ENCODE measurements at regions not wholly inside any gene's neighbourhood (a gene's known extent, or its start where the extent isn't known, plus 50 kb on each side); places are given as distances from the start of the nearest gene placed in this dataset.
"Not testable (repeated sequence)": the region's sequence is repeated elsewhere in the genome, so short reads cannot be mapped to it uniquely, and the experiment has no call there.

DNA sequence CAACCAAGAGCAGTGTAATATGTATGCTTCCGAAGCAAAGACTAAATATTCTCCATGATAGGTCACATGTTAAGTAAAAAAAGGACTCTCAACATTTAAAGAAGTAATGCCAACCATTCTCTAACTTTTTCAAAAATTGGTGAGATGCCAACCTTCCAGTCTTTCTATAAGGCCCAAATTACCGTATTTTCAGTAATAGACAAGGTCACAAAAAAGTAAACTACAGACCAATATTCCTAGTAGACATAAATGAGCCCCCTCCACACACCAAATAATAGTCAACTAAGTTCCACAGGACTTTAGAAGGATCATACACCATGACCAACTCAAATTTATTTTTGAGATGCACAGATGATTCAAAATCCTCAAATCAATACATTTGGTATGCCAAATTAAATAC, 867.4 kb downstream of the TMEM121 start:
- intact Hi-C loops (cut with DNase I), result no loop called here
- WGBS, 2 donors, result 55 to 70% methylated on average over 2 of the region's 2 CpGs

DNA sequence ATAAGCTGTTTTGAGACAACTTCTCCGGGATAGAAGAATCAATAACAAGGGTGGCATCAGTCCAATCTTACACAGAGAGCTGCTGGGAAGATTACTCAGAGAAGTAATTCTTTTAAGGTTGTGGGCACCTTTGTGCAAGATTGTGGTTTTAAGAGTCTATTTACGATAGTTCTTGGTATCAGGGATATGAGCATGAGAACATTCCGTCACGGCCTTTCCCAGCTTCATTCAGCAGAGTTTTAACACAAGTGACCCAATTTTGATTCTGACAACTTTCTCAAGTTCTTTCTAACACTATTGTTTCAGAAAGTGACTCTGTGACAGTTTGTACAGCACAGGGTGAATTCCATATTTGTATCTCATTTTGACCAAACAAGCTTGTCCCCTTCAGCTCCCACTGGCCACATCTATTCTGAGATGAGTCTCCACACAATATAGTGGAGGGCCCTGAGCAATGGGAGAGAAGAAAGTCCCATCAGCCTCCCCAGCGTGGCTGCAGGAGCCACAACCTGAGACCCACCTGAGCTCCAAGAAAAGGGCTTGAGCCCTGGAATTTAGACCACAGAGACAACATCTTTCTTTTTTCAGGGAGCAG, 869.2 kb downstream of the TMEM121 start:
- Histone ChIP-seq H3K4me1 (no peaks in the 10 kb centered on the region), H3K27ac (no peak overlapping the region), H3K4me3 (replicated peaks in 1 of 3) (no peak overlapping the region), H3K36me3 (no peaks in the 10 kb centered on the region), H3K27me3 (no peaks in the 10 kb centered on the region), H3K9me3 (no peaks in the 10 kb centered on the region)
- WGBS, 2 donors, result 62 to 65% methylated on average over 5 of the region's 5 CpGs
- intact Hi-C loops (cut with DNase I), result no loop called here
- no peak for DNase-seq
- TF ChIP-seq, protein P1, sequence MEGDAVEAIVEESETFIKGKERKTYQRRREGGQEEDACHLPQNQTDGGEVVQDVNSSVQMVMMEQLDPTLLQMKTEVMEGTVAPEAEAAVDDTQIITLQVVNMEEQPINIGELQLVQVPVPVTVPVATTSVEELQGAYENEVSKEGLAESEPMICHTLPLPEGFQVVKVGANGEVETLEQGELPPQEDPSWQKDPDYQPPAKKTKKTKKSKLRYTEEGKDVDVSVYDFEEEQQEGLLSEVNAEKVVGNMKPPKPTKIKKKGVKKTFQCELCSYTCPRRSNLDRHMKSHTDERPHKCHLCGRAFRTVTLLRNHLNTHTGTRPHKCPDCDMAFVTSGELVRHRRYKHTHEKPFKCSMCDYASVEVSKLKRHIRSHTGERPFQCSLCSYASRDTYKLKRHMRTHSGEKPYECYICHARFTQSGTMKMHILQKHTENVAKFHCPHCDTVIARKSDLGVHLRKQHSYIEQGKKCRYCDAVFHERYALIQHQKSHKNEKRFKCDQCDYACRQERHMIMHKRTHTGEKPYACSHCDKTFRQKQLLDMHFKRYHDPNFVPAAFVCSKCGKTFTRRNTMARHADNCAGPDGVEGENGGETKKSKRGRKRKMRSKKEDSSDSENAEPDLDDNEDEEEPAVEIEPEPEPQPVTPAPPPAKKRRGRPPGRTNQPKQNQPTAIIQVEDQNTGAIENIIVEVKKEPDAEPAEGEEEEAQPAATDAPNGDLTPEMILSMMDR (IDR thresholded peaks at IDR 0.05), result no peak
- TF ChIP-seq POLR2A (IDR thresholded peaks at IDR 0.05), result no peak

More for the DNA sequence above, 867.4 kb downstream of the TMEM121 start:
- TF ChIP-seq POLR2A (IDR thresholded peaks at IDR 0.05), result no peak
- TF ChIP-seq, protein P1 (IDR thresholded peaks at IDR 0.05), result no peak
- Histone ChIP-seq H3K9me3 (no peaks in the 10 kb centered on the region), H3K27ac (no peak overlapping the region), H3K27me3 (no peaks in the 10 kb centered on the region), H3K36me3 (no peaks in the 10 kb centered on the region), H3K4me3 (replicated peaks in 1 of 3) (no peak overlapping the region), H3K4me1 (no peaks in the 10 kb centered on the region)
- no peak for DNase-seq

DNA sequence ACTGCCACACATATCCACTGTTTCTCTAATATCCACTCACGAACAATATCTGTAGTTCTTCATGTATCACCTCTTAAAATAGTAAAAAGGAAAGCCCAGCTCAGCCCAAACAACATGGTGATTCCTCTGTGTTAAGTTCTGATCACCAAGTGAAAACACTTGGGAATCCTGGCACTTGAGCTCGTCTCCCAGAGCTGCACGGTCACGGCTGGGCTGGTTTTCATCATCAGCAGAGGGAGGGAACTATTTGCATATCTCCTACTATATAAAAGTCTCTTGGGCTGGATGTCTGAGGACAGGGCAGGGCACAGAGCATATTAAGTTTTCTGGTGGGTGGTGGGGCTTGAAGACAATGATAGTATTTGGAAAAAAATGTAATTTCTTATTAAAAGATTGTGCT, 870.6 kb downstream of the TMEM121 start:
- no peak for TF ChIP-seq POLR2A (IDR thresholded peaks at IDR 0.05)
- TF ChIP-seq, protein P1 (IDR thresholded peaks at IDR 0.05), result no peak
- DNase-seq, result no peak
- intact Hi-C loops (cut with DNase I), result no loop called here
- Histone ChIP-seq H3K9me3 (no peaks in the 10 kb centered on the region), H3K36me3 (no peaks in the 10 kb centered on the region), H3K27ac (no peak overlapping the region), H3K4me3 (replicated peaks in 1 of 3) (no peak overlapping the region), H3K27me3 (no peaks in the 10 kb centered on the region), H3K4me1 (no peaks in the 10 kb centered on the region)
- WGBS, 2 donors, result 63 to 68% methylated on average over 4 of the region's 4 CpGs

DNA sequence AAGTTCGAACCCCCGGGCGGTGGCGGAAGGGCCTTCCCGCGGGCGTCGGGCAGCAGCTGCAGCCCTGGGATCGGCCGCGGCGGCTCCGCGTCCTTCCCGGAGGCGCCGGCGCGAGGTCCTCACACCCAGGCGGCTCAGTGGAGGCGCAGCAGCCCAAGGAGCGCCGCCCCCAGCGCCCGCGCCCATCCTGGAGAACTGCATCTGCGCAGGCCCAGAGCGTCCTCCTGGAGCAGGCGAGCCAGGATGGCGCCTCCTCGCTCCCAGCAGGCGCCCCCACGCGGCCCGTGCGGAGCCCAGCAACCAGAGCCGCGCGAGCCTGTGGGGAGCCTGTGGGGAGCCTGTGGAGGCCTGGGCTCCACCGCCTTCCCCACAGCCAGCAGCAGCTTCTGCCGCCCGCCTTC, 872.5 kb downstream of the TMEM121 start:
- H3K9me3 ChIP-seq; DNase-seq; H3K4me3 ChIP-seq (replicated peaks in 1 of 3); intact Hi-C loops (cut with DNase I); H3K4me1 ChIP-seq; H3K27ac ChIP-seq; H3K27me3 ChIP-seq; H3K36me3 ChIP-seq: not testable (repeated sequence)
- 67% methylated on average over 7 of the region's 42 CpGs; no CpG with 5 or more reads in 1 of the 2 donors for WGBS, 2 donors

DNA sequence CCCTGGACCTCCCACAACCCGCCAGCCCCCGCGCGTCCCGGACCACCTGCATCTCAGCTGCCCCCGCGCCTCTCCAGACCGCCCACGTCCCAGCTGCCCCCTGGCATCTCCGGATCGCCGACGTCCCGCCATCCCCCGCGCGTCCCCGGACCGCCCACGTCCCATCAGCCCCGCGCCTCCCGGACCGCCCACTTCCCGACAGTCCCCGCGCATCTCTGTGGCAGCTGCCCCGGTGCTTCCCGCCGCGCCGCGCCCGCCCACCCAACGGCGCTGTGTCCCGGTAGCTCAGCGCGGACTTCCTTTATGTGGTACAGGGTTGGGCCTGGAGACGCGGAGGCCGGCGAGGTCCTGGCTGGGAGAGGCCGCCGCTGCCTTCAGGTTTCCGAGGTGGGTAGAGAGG, 874.9 kb downstream of the TMEM121 start:
- H3K27ac ChIP-seq; H3K9me3 ChIP-seq; H3K4me1 ChIP-seq; H3K27me3 ChIP-seq; intact Hi-C loops (cut with DNase I); DNase-seq; H3K4me3 ChIP-seq (replicated peaks in 1 of 3); H3K36me3 ChIP-seq: not testable (repeated sequence)
- WGBS, 2 donors, result 70 to 80% methylated on average over 6 to 14 of the region's 46 CpGs

DNA sequence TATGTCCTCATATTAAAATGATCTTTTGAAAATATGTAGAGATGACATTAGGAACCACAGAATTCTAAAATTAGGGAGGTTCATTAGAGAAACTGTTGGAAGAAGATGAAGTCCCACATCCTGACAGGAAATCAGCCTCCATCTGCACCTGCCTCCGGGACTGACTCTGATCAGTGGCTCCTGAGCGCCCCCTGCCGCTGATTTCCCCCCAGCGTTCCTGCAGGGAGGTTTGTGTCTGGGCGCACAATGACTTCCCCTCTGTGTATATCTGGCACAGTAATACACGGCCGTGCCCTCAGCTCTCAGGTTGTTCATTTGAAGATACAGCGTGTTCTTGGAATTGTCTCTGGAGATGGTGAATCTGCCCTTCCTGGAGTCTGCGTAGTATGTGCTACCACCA, 883.8 kb downstream of the TMEM121 start:
- DNase-seq; intact Hi-C loops (cut with DNase I); H3K27ac ChIP-seq; H3K27me3 ChIP-seq; H3K4me3 ChIP-seq (replicated peaks in 1 of 3); H3K36me3 ChIP-seq; H3K4me1 ChIP-seq; H3K9me3 ChIP-seq: not testable (repeated sequence)
- 55 to 63% methylated on average over 9 of the region's 9 CpGs for WGBS, 2 donors
- TF ChIP-seq, protein P1 (IDR thresholded peaks at IDR 0.05), result peak in 1 of 6 experiments; percentile 5
